HG03571 (cell line): ENCODE measurements at regions not wholly inside any gene's neighbourhood (a gene's known extent, or its start where the extent isn't known, plus 50 kb on each side); places are given as distances from the start of the nearest gene placed in this dataset.
"Not testable (repeated sequence)": the region's sequence is repeated elsewhere in the genome, so short reads cannot be mapped to it uniquely, and the experiment has no call there.

ENCODE experiments used
- ATAC-seq: cut with Tn5 transposase; IDR thresholded peaks from one replicate; pipeline ENCODE4 v1.9.1; 2021; ENCODE audit not compliant: unreplicated experiment

- ATAC-seq = no peak
These were observed 54.4 kb upstream of the GRIP1 start for GRCh38 chr12:66733321-66733720.

DNA sequence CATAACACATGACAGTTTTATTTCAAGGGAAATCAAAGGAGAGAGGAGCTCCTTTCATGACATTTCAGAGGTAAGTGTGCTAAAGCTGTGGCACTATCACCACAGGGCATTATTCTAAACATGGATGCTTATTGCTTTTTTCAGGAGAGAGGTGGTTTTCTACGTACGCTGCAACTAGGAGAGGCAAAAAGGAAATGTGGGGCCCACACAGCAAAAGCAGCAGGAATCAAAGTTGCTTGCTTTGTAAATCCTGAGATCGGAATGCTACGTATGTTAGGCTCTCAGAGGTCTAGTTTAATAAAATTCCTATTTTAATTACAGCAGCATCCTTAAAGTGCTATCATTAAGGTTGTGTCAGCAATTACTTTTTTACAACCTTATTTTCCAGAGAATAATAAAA lies 55.0 kb upstream of the GRIP1 start:
- no peak for ATAC-seq

DNA sequence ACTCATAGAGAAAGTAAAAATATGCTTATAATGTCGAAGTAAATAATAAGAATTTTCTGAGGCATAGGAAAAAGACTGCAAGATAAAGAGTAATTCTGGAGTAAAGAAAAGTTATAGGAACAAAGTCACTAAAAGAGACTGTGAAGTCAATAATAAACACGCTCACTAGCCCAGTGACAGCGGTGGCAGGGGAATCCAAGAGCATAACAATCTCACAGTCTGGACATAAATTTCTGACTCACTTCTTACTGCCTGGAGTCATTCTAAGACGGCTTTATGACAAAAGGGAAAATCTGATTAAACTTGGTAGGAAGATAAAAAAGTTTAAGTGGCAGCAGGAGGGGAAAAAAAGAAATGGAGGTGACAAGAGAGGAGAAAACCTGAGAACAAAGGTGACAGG lies 56.4 kb upstream of the GRIP1 start:
- ATAC-seq = no peak

GRCh38 chr12:66736931-66737330 lies 58.1 kb upstream of the GRIP1 start:
- ATAC-seq = no peak

- no peak for ATAC-seq
These were observed 60.4 kb upstream of the GRIP1 start for GRCh38 chr12:66739266-66739665.

DNA sequence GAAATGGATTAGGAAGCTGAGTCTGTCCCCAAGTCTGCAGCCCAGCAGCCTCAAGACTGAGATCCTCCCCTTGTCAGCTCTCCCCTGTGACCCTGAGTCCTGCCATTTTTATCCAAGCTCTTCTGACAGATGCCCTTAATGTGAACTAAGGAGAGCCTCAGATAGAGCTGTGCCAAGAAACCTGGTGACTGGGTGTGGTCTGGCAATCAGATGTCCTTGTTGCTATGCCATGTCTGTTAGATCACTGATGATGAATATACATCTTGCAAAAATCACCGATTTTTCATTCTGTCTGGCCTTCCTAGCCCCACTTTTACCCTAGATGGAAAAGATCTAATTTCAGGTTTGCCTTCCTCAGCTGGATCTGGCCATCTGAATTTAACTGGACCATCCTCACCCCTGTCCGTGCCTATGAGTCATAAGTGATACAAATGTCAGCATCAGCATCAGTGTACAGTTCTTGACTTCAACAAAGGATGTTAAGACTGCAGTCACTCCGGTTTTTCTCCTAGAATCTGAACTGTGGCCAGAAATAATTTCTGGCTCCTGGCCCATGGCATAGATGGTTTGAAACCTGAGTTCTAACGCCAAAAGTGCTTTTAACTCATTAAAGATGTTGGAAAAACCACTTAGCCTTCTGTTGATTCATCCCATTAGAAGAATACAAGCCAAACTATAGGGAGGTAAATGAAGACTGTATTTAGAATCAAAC lies 61.2 kb upstream of the GRIP1 start:
- no peak for ATAC-seq

DNA sequence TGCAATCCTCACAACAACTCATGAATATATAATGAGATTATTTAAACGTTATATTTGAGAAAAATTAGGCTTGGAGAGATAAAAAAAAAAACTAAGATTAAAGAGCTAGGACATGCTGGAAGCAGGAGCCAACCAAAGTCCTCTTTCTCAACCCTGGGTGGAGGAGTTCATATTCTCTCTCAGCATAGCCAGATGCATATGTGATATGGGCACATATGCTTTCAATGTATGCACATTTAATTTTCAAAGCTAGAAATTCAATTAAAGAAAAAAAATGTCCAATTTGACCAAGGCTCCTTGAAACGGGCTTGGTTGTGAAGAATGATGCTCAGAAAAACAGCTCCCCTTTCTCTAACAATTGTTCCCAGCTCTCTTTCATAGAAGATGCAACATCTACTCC lies 61.9 kb upstream of the GRIP1 start:
- ATAC-seq = no peak

DNA sequence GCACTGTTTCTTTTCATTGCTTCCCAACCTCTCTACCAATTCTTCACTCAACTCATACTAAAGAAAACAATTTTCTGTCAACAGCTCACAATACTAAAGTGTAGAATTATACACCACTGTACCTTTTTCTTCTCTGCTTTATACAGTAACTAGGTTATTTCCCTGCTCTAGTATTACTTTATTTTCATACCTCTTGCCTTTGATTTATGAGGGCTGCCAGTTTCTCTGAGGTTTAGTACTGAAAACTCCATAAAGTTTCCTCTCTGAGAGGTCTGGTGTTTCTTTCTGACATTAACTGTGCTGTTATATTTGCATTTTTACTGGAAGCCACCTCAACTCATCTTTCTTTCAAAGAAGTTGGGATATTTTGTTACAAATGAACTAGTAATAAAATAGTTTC lies 63.0 kb upstream of the GRIP1 start:
- ATAC-seq = no peak

DNA sequence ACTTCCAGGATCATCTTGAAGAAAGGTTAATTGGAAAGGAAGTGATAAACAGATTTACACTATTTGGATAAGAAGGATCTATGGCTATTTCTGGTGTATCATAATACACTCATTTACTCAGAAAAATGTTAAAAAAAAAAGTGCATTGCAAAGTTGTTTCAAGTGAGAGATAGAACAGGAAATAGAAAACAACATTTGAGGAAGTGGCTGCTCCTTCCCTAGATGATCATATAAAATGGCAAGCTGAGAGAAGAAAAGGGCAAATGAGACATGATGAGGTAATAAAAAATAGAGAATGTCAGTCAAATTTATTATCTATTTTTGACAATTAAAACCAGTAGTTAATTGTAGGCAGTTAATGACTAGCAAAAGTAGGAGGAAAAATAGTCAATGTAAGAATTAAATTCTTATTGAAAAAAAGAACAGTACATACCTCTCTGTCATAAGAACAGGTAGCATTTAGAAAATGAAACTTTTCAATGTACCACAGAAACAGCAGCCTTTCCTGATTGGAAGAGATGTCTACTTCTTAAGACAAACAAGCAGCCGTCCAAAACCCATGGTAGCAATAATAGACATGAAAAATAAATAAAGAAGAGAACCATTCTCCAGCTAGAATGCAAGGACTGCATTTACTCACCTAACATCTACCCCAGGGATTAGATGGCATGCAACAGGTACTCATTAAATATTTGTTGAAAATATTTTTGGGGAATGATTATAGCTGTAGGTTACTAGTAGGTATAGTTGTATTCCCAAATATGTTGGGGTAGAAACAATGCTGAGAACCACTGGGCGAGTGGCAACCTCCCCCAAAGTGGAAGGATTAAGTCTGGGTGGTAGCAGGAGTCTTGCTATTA lies 63.9 kb upstream of the GRIP1 start:
- ATAC-seq = no peak

- no peak for ATAC-seq
These were observed 65.6 kb upstream of the GRIP1 start for GRCh38 chr12:66744461-66744860.

DNA sequence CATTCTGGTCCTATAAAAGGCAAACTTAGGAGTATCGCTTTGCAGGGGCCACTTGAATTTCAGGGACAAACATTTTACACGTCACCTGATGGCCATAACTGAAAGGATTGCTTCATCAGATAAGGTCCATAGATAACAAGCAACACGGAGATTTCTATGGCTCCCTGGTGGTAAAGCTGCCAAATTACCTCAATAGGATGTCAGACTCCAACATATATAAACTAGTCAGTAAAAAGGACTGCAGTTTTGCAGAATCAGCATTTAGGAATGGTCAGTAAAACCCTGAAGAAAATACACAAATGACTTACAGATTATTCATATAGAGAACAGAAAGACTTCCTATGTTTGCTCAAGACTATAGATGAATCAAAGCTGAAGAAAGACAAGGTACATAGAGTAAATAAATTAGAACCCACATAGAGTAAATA lies 66.1 kb upstream of the GRIP1 start:
- no peak for ATAC-seq

DNA sequence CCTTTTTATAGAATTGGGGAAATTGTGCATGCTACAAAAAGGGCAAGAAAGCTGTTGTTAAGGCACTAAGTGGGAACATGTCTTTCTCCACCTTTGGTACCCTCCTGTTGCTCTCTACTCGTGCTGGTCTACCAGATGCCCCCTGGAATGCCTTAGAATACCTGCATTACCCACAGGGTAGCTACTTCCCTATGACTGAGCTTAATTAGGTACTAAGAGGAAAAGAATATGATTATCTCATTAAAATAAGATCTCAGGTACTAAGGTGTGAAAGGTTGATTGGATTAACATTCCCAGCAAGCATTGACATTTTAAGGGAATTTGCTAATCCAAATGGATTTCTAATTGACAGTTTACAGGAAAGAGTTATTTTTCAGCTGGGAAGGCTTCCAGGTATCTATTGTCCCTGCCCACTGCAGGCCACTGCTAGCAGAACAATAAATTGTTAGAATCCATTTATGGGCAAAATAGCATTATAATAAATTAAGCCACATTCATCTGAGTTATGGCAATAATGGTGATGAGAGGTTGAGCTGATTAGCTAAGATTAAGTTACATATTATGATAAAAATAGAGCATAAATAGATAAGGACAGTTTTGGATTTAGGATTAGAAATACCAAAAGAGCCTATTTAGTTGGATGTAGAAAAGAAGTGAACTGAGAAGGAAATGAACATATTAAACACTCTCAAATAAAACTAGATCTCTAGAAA lies 67.8 kb upstream of the GRIP1 start:
- no peak for ATAC-seq

DNA sequence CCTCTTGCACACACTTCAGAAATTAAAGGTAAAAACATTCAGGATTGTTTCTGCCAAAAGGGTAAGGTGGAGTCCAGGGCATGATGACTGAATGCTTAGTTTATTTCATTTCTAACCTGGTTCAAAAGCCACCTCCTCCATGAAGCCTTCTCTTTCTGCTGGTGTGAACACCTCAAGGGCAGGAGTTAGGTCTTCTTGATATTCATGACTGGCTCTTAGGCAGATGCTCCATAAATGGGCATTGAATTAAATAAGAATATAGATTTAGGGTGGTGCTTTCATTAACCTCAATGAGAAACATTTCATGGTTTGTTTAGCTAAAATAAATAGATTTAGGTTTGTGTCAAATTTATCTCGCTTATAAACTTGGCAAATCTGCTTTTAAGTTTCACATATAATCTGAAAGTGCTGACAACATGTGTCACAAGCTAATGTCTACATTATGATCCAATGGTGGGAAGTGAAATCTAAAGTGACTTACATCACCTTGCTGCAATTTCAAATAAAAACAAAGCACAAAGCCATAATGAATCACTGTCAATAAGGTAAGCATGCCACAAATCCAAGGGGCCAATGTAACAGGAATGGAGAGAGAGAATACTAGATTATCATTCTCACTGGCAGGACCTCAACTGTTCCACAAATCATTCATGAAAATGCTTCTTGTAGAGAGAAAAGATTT lies 72.7 kb upstream of the GRIP1 start:
- no peak for ATAC-seq

DNA sequence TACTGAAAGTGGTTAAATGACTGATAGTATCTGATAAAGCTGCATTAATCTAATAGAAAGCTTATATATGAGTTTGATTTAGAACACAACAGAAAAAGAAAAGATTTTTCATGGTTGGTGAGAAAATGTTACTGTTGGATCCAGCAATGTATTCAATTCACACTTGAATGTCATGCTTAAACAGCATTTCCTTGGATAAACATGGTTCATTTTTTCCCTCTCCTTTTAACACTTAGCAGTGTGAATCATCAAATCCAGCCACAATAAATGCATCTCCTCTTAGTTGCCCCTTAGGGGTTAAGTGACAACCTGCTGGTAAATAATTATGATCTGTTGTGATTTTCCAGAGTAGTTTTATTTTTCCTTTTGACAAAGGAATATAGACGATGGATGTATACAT lies 74.9 kb upstream of the GRIP1 start:
- no peak for ATAC-seq

DNA sequence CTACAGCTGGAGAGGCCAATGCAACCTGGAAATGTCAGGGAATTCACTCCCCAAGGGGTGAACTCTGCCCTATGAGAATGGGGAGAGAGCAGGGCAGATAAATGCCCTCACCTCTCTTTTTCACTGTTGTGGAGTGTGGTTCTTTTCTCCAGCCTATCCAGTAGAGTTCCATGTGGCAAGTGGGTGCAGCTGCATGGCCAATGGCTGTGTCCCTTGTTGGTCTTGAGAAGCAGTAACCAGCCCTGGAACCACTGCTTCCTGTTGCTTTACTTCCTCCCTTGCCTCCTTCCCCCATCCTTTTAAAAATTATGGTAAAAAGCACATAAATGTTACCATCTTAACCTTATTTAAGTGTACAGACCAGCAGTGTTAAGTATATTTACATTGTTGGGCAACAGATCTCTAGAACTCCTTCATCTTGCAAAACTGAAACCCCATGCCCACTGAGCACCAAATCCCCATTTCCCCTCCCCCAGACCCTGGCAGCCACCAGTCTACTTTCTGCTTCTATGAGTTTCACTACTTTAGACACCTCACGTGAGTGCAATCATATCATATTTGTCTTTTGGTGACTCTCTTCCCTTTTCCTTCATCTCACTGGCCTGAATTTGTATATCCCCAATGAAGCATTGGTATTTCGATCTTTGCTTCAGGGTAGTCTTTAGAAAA lies 77.0 kb upstream of the GRIP1 start:
- ATAC-seq = no peak

GRCh38 chr12:66756631-66757030 lies 77.8 kb upstream of the GRIP1 start:
- no peak for ATAC-seq

- not testable (repeated sequence) for ATAC-seq
These were observed 81.2 kb upstream of the GRIP1 start for GRCh38 chr12:66760122-66760521.

DNA sequence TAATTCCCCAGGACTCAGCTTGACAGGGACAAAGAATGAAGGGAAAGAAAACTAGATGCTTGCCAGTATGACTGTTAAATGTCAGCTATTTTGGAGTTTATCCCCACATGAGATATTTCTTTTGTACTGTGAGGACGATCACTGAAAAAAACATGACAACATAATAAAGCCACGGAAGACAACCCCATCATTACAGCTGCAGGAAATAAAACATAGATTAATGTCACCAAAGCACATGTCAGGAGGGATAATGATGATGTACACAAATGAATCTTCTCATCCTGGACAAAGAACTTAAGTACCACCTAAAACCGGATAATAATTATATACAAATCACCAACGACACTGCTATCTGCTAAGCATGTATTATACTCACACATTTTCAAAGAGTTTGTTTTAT lies 84.6 kb upstream of the GRIP1 start:
- ATAC-seq = no peak

GRCh38 chr12:66765204-66765603 lies 86.3 kb upstream of the GRIP1 start:
- no peak for ATAC-seq

DNA sequence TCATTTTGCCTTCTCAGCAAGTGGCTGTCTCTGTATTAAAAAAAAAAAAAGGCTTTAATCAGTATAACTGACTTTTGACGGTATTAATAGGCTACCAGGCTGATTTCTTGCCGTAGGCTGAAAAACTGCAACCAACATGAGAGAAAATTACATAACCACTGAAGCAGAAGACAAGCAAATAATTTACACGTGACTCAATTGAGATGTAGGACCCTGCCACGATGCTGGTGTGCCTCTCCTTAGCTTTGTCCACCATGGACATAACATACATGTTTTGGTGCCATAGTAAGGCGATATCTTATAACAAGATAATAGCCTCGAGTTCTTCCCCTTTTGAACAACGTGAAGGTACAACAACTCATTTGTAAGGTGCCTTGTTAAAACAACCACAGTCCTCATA lies 88.7 kb upstream of the GRIP1 start:
- ATAC-seq = no peak

DNA sequence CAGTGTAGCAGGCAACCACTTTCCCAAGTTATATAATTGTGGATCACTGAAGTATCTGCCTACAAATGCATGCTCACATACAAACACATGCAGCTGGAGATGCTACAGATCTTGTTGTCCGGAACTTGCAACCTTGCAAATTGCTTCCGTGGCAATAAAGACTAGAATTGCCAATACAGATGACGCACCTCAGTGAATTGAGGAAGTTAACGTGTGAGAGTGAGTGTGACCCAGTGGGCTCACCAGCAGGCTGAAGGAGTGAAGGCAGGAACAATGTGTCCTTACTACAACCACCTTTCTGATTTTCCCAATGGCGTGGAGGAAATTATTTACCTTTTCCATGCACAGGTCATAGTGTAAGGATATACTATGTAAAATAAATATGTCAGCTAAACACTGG lies 89.4 kb upstream of the GRIP1 start:
- ATAC-seq = no peak
